RPMI8226 (cell line): ENCODE measurements at regions not wholly inside any gene's neighbourhood (a gene's known extent, or its start where the extent isn't known, plus 50 kb on each side); places are given as distances from the start of the nearest gene placed in this dataset.

Source experiments
- DNase-seq: peaks from one replicate; pipeline ENCODE4 v3.0.0-alpha.2; 2015

- DNase-seq = no peak
Observed at GRCh38 chr1:93744299-93744988, 62.8 kb upstream of the BCAR3 start.

- no peak for DNase-seq
Observed at GRCh38 chr1:93743465-93743864, 61.8 kb upstream of the BCAR3 start.

- DNase-seq = no peak
Observed at GRCh38 chr1:93740601-93741031, 59.0 kb upstream of the BCAR3 start.

DNA sequence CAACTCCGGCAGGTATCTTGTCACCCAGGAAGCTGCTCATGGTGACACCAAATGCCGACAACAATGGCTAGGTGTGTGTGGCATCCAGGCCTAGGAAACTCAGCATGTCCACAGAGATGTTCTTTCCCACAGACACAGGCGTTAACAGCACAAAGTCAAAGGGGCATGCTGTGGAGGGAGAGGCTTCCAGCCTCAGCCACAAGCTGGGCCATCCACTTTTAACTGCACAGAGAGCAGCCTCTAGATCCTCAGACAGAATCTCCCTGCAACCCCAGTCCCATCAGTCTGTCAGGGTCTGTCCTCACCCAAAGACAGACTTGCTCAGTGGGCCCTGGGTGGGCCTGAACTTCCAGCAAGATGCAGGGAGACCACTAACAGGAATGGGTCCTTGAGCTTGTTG lies 58.5 kb upstream of the BCAR3 start:
- DNase-seq = no peak

- no peak for DNase-seq
Observed at GRCh38 chr1:93739472-93739871, 57.8 kb upstream of the BCAR3 start.

- DNase-seq = no peak
Observed at GRCh38 chr1:93738926-93739325, 57.3 kb upstream of the BCAR3 start.

DNA sequence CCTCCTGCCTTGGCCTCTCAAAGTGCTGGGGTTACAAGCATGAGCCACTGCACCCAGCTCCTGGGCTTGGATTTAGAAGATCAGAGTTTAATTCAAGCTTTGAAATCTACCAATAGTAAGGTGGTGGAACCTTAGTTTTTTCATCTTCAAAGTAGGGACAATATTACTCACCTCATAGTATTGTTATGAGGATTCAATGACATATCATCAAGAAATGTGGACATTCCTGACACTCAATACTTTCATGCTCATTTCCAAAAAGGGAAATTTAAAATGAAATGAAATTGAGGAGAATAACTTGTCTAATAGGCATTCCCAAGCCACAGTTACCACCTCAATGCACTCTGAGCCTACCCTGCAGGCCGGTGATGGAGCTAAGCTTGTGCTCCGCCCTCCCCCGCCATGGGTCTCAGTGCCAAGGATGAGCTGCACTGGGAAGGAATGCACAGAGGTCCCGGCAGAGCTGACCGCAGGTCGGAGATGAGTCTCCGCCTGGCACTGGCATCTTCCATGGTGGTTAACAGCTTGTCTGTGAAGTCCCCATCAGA lies 56.5 kb upstream of the BCAR3 start:
- no peak for DNase-seq

- no peak for DNase-seq
Observed at GRCh38 chr1:93735722-93736121, 54.1 kb upstream of the BCAR3 start.

GRCh38 chr1:93734999-93735398 lies 53.4 kb upstream of the BCAR3 start:
- DNase-seq = no peak

DNA sequence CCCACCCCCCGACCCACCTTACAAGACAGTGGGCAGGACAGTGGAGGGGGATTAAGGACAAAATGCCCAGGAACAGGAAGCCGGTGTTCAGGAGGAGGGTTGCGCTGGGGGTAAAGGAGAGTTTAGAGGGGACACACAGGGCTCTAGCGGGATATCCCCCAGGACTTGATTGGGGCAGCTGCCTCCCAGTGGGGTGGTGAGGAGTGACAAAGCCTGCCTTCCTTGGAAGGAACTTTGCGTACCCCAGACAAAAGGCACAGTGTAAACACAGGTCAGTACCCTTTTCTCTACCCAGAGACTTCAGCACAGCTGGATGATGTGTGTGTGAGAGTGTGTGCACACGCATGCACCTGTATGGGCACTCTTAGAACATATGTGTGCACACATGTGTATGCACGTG lies 51.7 kb upstream of the BCAR3 start:
- no peak for DNase-seq

DNA sequence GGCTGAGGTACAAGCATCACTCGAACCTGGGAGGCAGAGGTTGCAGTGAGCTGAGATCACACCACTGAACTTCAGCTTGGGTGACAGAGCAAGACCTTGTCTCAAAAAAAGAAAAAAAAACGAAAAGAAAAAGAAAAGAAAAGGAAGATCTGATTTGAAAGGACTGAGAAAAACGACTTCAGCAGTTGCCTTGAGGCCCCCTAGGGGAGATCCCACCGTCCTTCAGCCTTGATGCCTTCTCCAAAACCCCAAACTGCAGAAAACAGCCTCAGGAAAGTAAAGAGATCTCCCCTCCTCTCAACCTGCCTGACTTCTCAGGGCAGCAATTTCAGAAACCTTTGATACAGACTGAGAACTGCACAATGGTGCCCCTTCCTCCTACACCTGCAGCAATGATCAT lies 50.9 kb upstream of the BCAR3 start:
- no peak for DNase-seq
